ENCODE measurements at regions not wholly inside any gene's neighbourhood (a gene's known extent, or its start where the extent isn't known, plus 50 kb on each side); places are given as distances from the start of the nearest gene placed in this dataset.
"Not testable (repeated sequence)": the region's sequence is repeated elsewhere in the genome, so short reads cannot be mapped to it uniquely, and the experiment has no call there.

DNA sequence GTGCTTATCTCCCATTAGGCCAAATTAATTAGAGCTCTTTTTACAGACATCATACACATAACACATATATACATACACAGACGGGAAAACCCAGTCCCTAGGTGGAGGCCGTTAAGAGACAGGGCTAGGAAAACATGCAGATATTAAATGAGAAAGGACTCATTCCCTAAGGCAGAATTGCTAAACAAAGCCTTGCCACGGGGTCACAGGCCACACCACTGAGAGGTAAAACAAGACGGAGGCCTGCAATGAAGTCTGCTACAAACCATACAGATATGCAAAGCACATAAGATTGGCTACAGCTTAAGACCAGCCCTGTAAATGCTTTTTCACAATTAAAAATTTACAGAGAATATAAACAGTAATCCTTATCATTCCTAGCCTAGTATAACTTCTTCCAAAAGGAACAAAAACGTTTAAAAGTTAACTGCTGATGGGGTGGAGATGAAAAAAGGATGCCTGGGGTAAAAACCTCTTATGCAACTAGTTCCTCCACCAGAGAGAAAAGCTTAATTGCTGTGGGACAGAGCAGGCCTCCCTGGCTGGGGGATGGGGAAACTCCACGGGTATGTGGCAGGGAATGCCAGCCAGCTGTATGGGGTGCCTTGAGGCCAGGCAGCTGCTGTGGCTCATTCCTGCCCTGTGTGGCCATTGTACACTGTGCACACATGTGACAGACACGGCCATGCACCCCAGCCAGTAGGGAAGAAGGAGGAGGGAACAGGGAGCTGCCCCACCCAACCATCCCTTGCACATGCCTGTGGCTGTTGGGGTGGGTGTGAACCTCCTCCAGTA, 481.4 kb upstream of the LMCD1 start:
- no peaks in the 10 kb centered on the region for H3K36me3 ChIP-seq (ENCODE audit: insufficient read depth)
- no peak overlapping the region for H3K9ac ChIP-seq
- no peaks in the 10 kb centered on the region for H3K79me2 ChIP-seq (ENCODE audit: insufficient read depth, low read depth)
- TF ChIP-seq, protein P1, sequence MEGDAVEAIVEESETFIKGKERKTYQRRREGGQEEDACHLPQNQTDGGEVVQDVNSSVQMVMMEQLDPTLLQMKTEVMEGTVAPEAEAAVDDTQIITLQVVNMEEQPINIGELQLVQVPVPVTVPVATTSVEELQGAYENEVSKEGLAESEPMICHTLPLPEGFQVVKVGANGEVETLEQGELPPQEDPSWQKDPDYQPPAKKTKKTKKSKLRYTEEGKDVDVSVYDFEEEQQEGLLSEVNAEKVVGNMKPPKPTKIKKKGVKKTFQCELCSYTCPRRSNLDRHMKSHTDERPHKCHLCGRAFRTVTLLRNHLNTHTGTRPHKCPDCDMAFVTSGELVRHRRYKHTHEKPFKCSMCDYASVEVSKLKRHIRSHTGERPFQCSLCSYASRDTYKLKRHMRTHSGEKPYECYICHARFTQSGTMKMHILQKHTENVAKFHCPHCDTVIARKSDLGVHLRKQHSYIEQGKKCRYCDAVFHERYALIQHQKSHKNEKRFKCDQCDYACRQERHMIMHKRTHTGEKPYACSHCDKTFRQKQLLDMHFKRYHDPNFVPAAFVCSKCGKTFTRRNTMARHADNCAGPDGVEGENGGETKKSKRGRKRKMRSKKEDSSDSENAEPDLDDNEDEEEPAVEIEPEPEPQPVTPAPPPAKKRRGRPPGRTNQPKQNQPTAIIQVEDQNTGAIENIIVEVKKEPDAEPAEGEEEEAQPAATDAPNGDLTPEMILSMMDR (conservative IDR thresholded peaks at IDR 0.05; ENCODE audit: low read depth, low read length): no peak
- no peaks in the 10 kb centered on the region for H3K4me1 ChIP-seq (ENCODE audit: low read depth, poor library complexity, severe bottlenecking)
- no peak overlapping the region for H2AFZ ChIP-seq (ENCODE audit: low read depth)
- H3K27ac ChIP-seq: no peak overlapping the region
- H4K20me1 ChIP-seq (ENCODE audit: insufficient read depth): no peaks in the 10 kb centered on the region
- H3K4me2 ChIP-seq: no peak overlapping the region
- no peaks in the 10 kb centered on the region for H3K27me3 ChIP-seq (ENCODE audit: insufficient read depth, low read depth)
- H3K4me3 ChIP-seq (IDR thresholded peaks at IDR 0.05; ENCODE audit: insufficient read depth, low read depth, low read length): no peak overlapping the region

DNA sequence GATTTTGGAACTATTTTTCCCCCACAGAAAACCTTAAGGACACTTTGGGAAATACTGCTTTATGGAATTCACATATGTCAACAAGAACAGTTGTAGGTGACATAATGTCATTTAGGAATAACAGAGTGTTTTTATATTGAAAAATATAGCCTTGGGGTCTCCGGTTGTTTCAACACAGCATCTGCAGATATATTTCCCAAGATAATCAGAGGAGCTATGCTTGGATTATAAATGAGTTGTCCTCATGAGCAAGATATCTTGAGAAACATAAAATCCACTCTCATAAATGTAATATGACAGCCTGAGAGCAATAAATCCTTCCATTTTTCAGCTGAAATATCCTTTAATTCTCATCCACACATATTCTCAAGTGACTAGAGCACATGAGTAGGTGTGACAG, 473.7 kb upstream of the LMCD1 start:
- H3K4me2 ChIP-seq: no peak overlapping the region
- H4K20me1 ChIP-seq (ENCODE audit: insufficient read depth): no peaks in the 10 kb centered on the region
- no peaks in the 10 kb centered on the region for H3K27me3 ChIP-seq (ENCODE audit: insufficient read depth, low read depth)
- H3K9ac ChIP-seq: no peak overlapping the region
- no peak overlapping the region for H2AFZ ChIP-seq (ENCODE audit: low read depth)
- H3K79me2 ChIP-seq (ENCODE audit: insufficient read depth, low read depth): no peaks in the 10 kb centered on the region
- H3K36me3 ChIP-seq (ENCODE audit: insufficient read depth): no peaks in the 10 kb centered on the region
- no peaks in the 10 kb centered on the region for H3K4me1 ChIP-seq (ENCODE audit: low read depth, poor library complexity, severe bottlenecking)
- H3K27ac ChIP-seq: no peak overlapping the region
- TF ChIP-seq, protein P1 (conservative IDR thresholded peaks at IDR 0.05; ENCODE audit: low read depth, low read length): no peak
- H3K4me3 ChIP-seq (IDR thresholded peaks at IDR 0.05; ENCODE audit: insufficient read depth, low read depth, low read length): no peak overlapping the region

DNA sequence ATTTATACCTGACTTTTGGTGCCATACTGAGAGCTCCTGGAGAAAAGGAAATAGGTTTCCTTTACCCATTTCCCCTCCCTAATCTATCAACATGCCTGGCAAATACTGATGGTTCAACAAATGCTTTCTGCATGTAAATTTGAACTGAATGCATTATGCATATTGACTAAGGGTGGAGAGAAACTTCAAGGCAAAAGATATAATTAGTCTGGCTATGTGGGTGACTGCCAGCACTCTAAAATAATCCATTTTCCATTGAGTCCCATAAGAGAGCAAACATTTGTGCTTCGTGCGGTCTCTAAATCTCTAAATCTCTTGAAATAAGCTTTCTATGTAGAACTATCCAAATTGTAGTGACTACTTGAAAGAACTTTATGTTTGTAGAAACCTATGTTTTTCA, 451.3 kb upstream of the LMCD1 start:
- no peak overlapping the region for H2AFZ ChIP-seq (ENCODE audit: low read depth)
- H3K36me3 ChIP-seq (ENCODE audit: insufficient read depth): no peaks in the 10 kb centered on the region
- H3K79me2 ChIP-seq (ENCODE audit: insufficient read depth, low read depth): no peaks in the 10 kb centered on the region
- TF ChIP-seq, protein P1 (conservative IDR thresholded peaks at IDR 0.05; ENCODE audit: low read depth, low read length): no peak
- no peaks in the 10 kb centered on the region for H3K27me3 ChIP-seq (ENCODE audit: insufficient read depth, low read depth)
- H3K4me3 ChIP-seq (IDR thresholded peaks at IDR 0.05; ENCODE audit: insufficient read depth, low read depth, low read length): no peak overlapping the region
- H3K4me1 ChIP-seq (ENCODE audit: low read depth, poor library complexity, severe bottlenecking): no peaks in the 10 kb centered on the region
- no peak overlapping the region for H3K4me2 ChIP-seq
- H3K27ac ChIP-seq: no peak overlapping the region
- H4K20me1 ChIP-seq (ENCODE audit: insufficient read depth): no peaks in the 10 kb centered on the region
- no peak overlapping the region for H3K9ac ChIP-seq

DNA sequence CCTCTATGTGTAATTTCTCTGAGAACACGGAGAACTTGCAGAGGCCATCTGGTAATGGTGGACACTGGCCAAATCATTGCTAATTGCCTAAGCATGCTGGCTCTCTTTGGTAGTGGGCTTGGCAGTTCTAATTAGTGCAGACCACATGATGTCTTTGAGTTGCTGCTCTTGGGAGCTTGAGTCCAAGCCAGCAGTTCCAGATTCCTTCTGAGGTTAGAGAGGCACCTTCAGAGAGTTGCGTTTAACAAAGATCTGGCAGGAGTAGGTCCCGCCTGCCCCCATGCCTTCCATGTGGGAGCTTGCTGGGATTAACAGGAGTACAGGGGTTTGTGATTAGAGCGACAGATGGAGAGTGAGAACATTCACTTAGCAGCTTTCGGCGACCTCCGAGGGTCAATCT, 449.0 kb upstream of the LMCD1 start:
- Histone ChIP-seq H3K36me3 (ENCODE audit: insufficient read depth) (no peaks in the 10 kb centered on the region), H3K27ac (no peak overlapping the region), H3K4me3 (IDR thresholded peaks at IDR 0.05; ENCODE audit: insufficient read depth, low read depth, low read length) (no peak overlapping the region), H3K4me2 (no peak overlapping the region), H3K4me1 (ENCODE audit: low read depth, poor library complexity, severe bottlenecking) (no peaks in the 10 kb centered on the region), H3K79me2 (ENCODE audit: insufficient read depth, low read depth) (no peaks in the 10 kb centered on the region), H3K27me3 (ENCODE audit: insufficient read depth, low read depth) (no peaks in the 10 kb centered on the region), H4K20me1 (ENCODE audit: insufficient read depth) (no peaks in the 10 kb centered on the region), H2AFZ (ENCODE audit: low read depth) (no peak overlapping the region), H3K9ac (no peak overlapping the region)
- TF ChIP-seq, protein P1 (conservative IDR thresholded peaks at IDR 0.05; ENCODE audit: low read depth, low read length): no peak

DNA sequence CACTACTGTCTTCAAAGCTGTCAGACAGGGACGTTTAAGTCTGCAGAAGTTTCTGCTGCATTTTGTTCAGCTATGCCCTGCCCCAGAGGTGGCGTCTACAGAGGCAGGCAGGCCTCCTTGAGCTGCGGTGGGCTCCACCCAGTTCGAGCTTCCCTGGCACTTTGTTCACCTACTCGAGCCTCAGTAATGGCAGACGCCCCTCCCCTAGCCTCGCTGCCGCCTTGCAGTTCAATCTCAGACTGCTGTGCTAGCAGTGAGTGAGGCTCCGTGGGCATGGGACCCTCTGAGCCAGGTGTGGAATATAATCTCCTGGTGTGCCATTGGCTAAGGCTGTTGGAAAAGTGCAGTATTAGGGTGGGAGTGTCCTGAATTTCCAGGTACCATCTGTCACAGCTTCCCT, 433.5 kb upstream of the LMCD1 start:
- not testable (repeated sequence) for H3K4me2 ChIP-seq; H3K4me3 ChIP-seq (IDR thresholded peaks at IDR 0.05; ENCODE audit: insufficient read depth, low read depth, low read length); H3K27ac ChIP-seq; H3K27me3 ChIP-seq (ENCODE audit: insufficient read depth, low read depth); H2AFZ ChIP-seq (ENCODE audit: low read depth); H3K9ac ChIP-seq; H3K4me1 ChIP-seq (ENCODE audit: low read depth, poor library complexity, severe bottlenecking); H3K79me2 ChIP-seq (ENCODE audit: insufficient read depth, low read depth); H3K36me3 ChIP-seq (ENCODE audit: insufficient read depth); H4K20me1 ChIP-seq (ENCODE audit: insufficient read depth)

All from KMS-11 (cell line).